HAP-1 (cell line): ENCODE measurements at regions not wholly inside any gene's neighbourhood (a gene's known extent, or its start where the extent isn't known, plus 50 kb on each side); places are given as distances from the start of the nearest gene placed in this dataset.

ENCODE experiments used
- DNase-seq, 2 experiments: peaks; one replicate each; pipeline ENCODE4 v3.0.0-alpha.2; 2016 to 2020; ENCODE audit warnings: low spot score in 2 of 2
- H3K27me3 ChIP-seq: fragments of 250-450 bp; sonication (Bioruptor Pico); 2 replicates; pipeline ENCODE4 v1.5.1; 2020; ENCODE audit warnings: low read depth, mild to moderate bottlenecking, moderate library complexity
- H3K36me3 ChIP-seq: fragments of 250-450 bp; sonication (Bioruptor Pico); replicated peaks from 2 replicates; pipeline ENCODE4 v1.5.1; 2020; ENCODE audit warnings: mild to moderate bottlenecking
- H3K4me1 ChIP-seq: fragments of 250-450 bp; sonication (Bioruptor Pico); 2 replicates; pipeline ENCODE4 v1.5.1; 2020; ENCODE audit warnings: mild to moderate bottlenecking
- H3K4me3 ChIP-seq: fragments of 250-450 bp; sonication (Bioruptor Pico); 2 replicates; pipeline ENCODE4 v1.5.1; 2020; ENCODE audit warnings: mild to moderate bottlenecking, moderate library complexity
- H3K9me3 ChIP-seq: fragments of 250-450 bp; sonication (Bioruptor Pico); 2 replicates; pipeline ENCODE4 v1.5.1; 2020; ENCODE audit warnings: mild to moderate bottlenecking, moderate library complexity
- in situ Hi-C: fragments of 300-500 bp; cut with MboI; formaldehyde crosslinking; loops from 3 replicates; pipeline ENCODE4 v1.14.3; 2020; ENCODE audit warnings: low sequenced_read_pairs, inconsistent platforms, mixed read lengths

- H3K36me3 ChIP-seq = no peaks in the 10 kb centered on the region
- no peaks in the 10 kb centered on the region for H3K9me3 ChIP-seq
- no peaks in the 10 kb centered on the region for H3K27me3 ChIP-seq
- in situ Hi-C loops = no loop called here
- DNase-seq = no peak
- no peaks in the 10 kb centered on the region for H3K4me1 ChIP-seq
- H3K4me3 ChIP-seq = no peak overlapping the region
Observed at GRCh38 chr7:144903201-144903600, 67.3 kb upstream of the TPK1 start.

- no peak overlapping the region for H3K4me3 ChIP-seq
- DNase-seq = no peak
- no peaks in the 10 kb centered on the region for H3K27me3 ChIP-seq
- no peaks in the 10 kb centered on the region for H3K9me3 ChIP-seq
- in situ Hi-C loops = no loop called here
- H3K4me1 ChIP-seq = no peaks in the 10 kb centered on the region
- H3K36me3 ChIP-seq = no peaks in the 10 kb centered on the region
Observed at GRCh38 chr7:144892761-144893160, 56.9 kb upstream of the TPK1 start.
